ENCODE measurements at regions not wholly inside any gene's neighbourhood (a gene's known extent, or its start where the extent isn't known, plus 50 kb on each side); places are given as distances from the start of the nearest gene placed in this dataset.
"Not testable (repeated sequence)": the region's sequence is repeated elsewhere in the genome, so short reads cannot be mapped to it uniquely, and the experiment has no call there.

- DNase-seq (ENCODE audit: low spot score): no peak
These were observed 102.5 kb upstream of the SOX2 start for GRCh38 chr3:181609030-181609767.

GRCh38 chr3:181604267-181604666 is 107.5 kb upstream of the SOX2 start:
- DNase-seq (ENCODE audit: low spot score): no peak

- no peak for DNase-seq (ENCODE audit: low spot score)
These were observed 115.6 kb upstream of the SOX2 start for GRCh38 chr3:181596126-181596525.

- DNase-seq (ENCODE audit: low spot score): not testable (repeated sequence)
These were observed 120.8 kb upstream of the SOX2 start for GRCh38 chr3:181590939-181591338.

GRCh38 chr3:181582619-181583018 is 129.1 kb upstream of the SOX2 start:
- no peak for DNase-seq (ENCODE audit: low spot score)

GRCh38 chr3:181581656-181582055 is 130.1 kb upstream of the SOX2 start:
- no peak for DNase-seq (ENCODE audit: low spot score)

GRCh38 chr3:181578743-181579142 is 133.0 kb upstream of the SOX2 start:
- no peak for DNase-seq (ENCODE audit: low spot score)

GRCh38 chr3:181572432-181572831 is 139.3 kb upstream of the SOX2 start:
- no peak for DNase-seq (ENCODE audit: low spot score)

GRCh38 chr3:181570472-181570871 is 141.3 kb upstream of the SOX2 start:
- DNase-seq (ENCODE audit: low spot score): no peak

GRCh38 chr3:181569356-181569940 is 142.3 kb upstream of the SOX2 start:
- no peak for DNase-seq (ENCODE audit: low spot score)

- no peak for DNase-seq (ENCODE audit: low spot score)
These were observed 143.0 kb upstream of the SOX2 start for GRCh38 chr3:181568693-181569092.

- DNase-seq (ENCODE audit: low spot score): no peak
These were observed 143.5 kb upstream of the SOX2 start for GRCh38 chr3:181568248-181568647.

GRCh38 chr3:181567311-181568075 is 144.2 kb upstream of the SOX2 start:
- no peak for DNase-seq (ENCODE audit: low spot score)

GRCh38 chr3:181565416-181565815 is 146.3 kb upstream of the SOX2 start:
- no peak for DNase-seq (ENCODE audit: low spot score)

GRCh38 chr3:181564222-181564621 is 147.5 kb upstream of the SOX2 start:
- no peak for DNase-seq (ENCODE audit: low spot score)

GRCh38 chr3:181561139-181562031 is 150.3 kb upstream of the SOX2 start:
- DNase-seq (ENCODE audit: low spot score): no peak

GRCh38 chr3:181558870-181559269 is 152.9 kb upstream of the SOX2 start:
- DNase-seq (ENCODE audit: low spot score): no peak

- DNase-seq (ENCODE audit: low spot score): no peak
These were observed 156.0 kb upstream of the SOX2 start for GRCh38 chr3:181555681-181556080.

GRCh38 chr3:181554233-181554765 is 157.4 kb upstream of the SOX2 start:
- no peak for DNase-seq (ENCODE audit: low spot score)

- no peak for DNase-seq (ENCODE audit: low spot score)
These were observed 162.5 kb upstream of the SOX2 start for GRCh38 chr3:181549266-181549665.

GRCh38 chr3:181541414-181541813 is 170.3 kb upstream of the SOX2 start:
- DNase-seq (ENCODE audit: low spot score): no peak

Measured in HT-29 (cell line).